Vagina (tissue), 2 donors: ENCODE measurements at regions not wholly inside any gene's neighbourhood (a gene's known extent, or its start where the extent isn't known, plus 50 kb on each side); places are given as distances from the start of the nearest gene placed in this dataset.

Source experiments
- CTCF ChIP-seq, 3 experiments: fragments of 450-650 bp in 2 of 3; fragments of 200-600 bp in 1 of 3; sonication (generic) in 1 of 3; IDR thresholded peaks; one replicate each; pipeline ENCODE4 v1.5.1; 2017 to 2019; ENCODE audit warnings: antibody characterized with exemption in 3 of 3, mild to moderate bottlenecking in 2 of 3, moderate library complexity in 2 of 3
- POLR2AphosphoS5 ChIP-seq, 2 donors: sonication (generic); formaldehyde crosslinking; IDR thresholded peaks; one replicate each; pipeline ENCODE4 v1.9.0; 2017; ENCODE audit warnings: antibody characterized with exemption in 2 of 2, mild to moderate bottlenecking in 2 of 2, low read depth in 1 of 2; ENCODE audit not compliant: insufficient read depth in 1 of 2

- no peak for TF ChIP-seq CTCF (IDR thresholded peaks at IDR 0.05)
- TF ChIP-seq POLR2AphosphoS5 (IDR thresholded peaks at IDR 0.05; ENCODE audit: insufficient read depth in 1 of 2, low read depth in 1 of 2), result no peak
Measured at GRCh38 chr2:65504814-65505697, 72.7 kb upstream of the SPRED2 start.
